SIG-M5 treated with dmso at 0.1 percent for 504 hours (cell line): ENCODE measurements at regions not wholly inside any gene's neighbourhood (a gene's known extent, or its start where the extent isn't known, plus 50 kb on each side); places are given as distances from the start of the nearest gene placed in this dataset.
"Not testable (repeated sequence)": the region's sequence is repeated elsewhere in the genome, so short reads cannot be mapped to it uniquely, and the experiment has no call there.

Experiments used
- DNase-seq: peaks from one replicate; lab custom pipeline; 2025; ENCODE audit not compliant: unreplicated experiment; lab: John Stamatoyannopoulos, UW

DNA sequence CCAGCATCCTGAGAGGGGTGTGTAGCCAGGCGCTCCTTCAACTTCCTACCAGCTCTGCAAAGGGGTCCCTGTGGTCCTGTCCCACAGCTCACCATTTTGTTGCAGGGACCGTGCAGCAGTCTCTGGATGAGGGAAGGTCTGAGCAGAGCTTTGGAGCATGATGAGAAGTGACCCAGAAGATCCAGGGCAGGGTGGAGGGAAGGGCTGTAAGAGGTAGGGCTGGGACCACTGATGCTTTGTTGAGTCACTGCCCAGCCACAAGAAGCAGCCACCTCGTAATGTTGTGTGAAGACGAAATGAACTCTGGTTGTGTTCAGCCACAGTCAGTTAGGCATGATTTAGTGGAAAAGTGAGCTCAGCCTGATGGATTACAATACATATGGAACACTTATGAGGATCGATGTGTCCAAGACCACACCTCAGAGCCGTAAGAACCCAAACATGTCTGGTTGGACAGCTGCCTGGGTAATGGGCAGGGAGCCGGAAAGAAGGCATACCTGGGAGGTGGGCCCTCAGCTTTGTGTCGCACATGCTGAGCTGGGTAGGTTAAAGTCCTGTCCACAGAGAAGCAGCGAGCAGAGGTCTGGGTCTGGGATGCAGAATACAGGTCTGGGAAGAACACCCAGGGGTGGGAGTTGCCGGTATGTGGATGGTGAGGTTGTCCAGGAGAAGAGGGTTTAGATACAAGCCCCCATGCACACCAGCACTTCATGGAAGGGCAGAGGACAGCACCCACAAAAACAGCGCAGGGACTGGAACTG is 250.1 kb downstream of the GADD45G start:
- no peak for DNase-seq

- DNase-seq, result not testable (repeated sequence)
These were observed 251.5 kb downstream of the GADD45G start for GRCh38 chr9:89856296-89856695.

DNA sequence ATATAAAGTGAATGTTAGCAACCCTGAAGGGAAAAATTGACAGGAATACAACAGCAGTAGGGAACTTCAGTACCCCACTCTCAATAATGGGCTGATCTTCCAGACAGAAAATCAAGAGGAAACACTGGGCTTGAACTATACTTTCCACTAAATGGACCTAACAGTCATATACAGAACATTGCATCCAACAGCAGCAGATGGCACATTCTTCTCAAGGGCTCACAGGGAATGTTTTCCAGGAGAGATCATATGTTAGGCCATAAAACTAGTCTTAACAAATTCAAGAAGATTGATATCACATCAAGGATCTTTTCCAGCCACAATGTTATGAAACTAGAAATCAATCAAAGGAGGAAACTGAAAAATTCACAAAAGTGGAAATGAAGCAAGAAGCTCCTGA is 252.1 kb downstream of the GADD45G start:
- DNase-seq, result not testable (repeated sequence)

- DNase-seq, result not testable (repeated sequence)
These were observed 255.0 kb downstream of the GADD45G start for GRCh38 chr9:89859842-89860241.

DNA sequence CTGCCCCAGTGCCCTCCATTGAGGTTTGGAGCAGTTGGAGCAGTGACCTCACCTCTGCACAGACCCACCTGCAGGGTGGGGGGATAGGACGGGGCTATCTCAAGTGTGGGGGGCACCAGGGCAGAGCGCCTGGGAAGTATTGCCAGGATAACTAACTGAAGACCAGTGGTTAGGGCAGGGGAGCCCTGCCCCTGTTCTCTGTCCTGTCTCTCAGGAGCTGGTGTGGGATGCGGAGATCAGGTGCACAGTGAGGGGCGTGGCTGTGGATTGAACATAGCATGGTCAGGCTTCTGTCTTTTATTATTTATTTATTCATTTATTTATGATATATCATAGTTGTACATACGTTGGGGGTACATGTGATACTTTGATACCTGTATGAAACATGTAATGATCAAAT is 256.6 kb downstream of the GADD45G start:
- not testable (repeated sequence) for DNase-seq

DNA sequence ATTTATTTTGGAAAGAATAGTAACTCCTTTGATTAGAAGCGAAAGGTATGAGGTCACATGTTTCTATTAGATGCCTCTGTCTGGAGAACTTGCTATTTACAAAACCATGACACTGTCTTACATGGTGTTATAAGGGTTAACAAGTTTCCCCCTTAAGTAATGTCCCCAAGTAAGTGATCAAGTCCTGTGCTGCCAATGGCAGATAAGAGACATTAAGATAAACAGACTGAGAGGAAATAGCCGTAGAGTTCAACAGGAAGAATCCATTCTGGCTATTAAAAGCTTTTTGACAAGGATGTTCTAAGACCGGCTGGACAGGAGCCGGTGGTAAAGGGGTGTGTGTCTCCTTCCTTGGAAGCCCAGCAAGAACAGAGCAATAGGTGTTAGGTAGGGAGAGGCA is 257.5 kb downstream of the GADD45G start:
- no peak for DNase-seq

DNA sequence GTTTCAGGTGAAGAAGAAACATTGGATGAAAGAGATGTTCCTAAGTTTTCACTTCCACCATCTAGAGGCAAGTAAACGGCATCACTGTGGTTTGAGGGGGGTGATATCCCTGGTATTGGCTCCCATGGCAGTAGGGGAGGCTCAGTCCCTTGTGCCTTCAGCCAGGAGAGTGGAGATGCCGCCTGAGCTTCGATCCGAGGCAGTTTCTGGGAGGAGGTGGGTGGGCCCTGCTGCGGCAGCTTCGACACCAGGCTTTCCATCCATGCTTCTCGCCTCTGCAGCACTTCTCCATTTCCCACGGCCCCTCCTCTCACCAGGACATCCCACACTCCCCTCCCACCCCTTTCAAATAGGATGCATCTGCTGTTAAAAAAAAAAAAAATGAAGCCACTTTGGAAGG is 258.3 kb downstream of the GADD45G start:
- no peak for DNase-seq

DNA sequence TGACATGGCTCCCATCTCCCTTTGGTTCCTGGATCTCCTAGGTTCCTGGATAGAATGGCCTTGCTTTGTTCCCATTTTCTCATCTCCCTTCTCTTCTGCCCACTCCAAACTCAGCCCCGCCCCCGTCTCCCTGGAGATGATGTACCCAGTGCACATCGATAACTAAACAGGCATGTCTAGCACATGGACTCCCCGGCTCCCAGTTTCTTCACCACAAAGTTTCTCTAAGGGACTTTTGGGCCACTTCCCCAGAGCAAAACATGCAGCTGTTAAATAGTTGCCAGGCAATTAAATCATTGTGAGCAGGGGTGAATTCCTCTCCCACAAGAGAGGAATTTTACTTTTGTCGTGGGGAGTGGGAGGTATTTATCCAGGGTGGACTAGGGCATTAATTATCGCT is 259.0 kb downstream of the GADD45G start:
- no peak for DNase-seq

- no peak for DNase-seq
These were observed 259.4 kb downstream of the GADD45G start for GRCh38 chr9:89864257-89864656.

GRCh38 chr9:89864731-89865130 is 259.9 kb downstream of the GADD45G start:
- DNase-seq, result no peak

DNA sequence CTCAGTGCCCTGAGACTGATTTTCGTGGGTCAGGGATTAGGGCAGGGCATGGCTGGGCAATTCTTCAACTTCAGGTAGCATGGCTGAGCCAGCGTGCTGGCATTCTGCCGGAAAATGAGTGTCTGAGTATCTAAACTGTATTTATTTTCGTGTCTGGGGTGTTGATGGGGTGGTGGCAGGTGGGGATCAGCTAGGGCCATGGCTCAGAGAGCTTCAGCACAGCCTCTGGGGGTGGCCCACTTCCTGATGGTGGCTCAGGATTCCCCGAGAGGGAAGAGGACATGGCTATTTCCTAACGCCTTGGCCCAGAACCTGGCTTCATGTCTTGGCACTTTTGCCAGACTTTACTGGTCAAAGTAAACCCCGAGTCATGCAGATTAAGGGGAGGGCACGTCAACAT is 260.5 kb downstream of the GADD45G start:
- no peak for DNase-seq

DNA sequence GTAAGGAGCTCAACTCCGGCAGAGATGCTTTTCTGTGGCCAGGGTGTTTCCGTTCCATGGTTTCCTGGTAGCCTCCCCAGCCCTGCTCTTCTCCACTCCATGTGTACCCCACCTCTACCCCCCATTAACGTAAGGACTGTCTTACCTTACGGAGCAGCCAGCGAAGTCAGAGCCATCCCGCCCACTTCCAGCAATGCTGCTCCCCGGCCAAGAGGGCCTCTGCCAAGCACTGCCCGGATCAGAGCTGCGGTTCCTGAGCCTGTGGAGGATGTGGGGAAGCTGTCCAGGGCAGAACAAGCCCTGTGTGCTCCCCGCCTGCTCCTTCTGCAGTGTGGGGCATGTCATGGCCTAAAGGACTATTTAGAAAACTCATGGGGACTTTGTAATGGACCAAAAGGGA is 261.2 kb downstream of the GADD45G start:
- DNase-seq, result no peak

DNA sequence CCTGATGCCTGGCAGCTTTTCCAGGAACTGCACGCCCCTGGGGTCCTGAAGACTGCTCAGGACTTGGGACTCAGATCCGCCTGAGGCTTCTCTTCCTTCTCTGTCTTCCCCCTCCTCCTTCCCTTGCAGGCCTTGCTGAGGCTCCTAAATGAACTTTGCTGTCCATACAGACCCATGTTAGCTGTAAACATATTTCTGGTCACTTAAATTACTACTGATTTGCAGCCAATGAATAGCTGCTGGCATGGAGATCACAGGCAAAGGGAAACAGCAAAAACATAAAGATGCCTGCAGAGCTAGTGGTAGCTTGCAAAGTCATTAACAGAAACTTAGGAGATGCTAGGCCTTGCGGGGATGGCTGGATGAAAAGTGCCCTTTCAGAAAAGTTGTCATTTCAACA is 261.9 kb downstream of the GADD45G start:
- no peak for DNase-seq

DNA sequence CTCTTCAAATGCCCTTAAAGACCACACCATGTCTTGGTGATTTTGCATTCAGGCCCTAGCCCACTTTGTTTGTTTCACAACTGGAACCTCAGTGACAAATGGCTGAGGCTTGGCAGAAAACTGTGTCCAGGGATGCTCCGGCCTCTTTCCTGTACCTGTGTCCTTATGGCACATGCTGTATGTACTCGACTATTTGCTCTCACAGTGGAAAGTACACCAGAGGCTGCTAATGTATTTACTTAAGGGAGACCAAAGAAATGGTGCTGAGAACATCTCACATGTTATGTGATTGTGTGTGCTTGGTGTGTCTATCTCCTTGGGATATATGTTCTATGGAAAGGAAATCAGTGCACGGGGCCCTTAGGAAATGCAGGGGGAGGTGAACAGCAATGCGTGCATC is 263.3 kb downstream of the GADD45G start:
- no peak for DNase-seq

- no peak for DNase-seq
These were observed 265.2 kb downstream of the GADD45G start for GRCh38 chr9:89869793-89870580.

DNA sequence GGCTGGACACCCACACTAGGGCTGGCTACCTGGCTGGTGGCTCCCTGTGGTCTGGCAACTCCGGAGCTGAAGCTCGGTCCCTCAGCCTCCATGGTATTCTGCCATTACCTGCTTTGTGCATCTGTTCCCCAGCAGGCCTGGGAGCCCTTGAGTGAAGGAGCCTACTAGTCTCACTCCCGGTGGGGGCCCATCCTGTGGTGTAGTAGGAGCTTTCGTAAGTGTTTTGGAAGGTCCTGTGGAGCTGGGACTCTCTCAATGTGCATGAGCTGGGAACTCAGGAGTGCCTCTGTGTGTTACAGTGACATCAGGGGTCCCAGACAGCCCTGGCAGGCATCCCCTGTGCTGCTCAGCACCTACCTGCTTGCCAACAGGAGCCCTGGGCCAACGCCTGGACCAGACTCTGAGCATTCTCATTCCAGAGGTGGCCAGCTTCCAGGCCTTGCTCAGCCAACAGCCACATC is 267.1 kb downstream of the GADD45G start:
- no peak for DNase-seq

GRCh38 chr9:89872426-89872912 is 267.7 kb downstream of the GADD45G start:
- no peak for DNase-seq

- DNase-seq, result no peak
These were observed 268.3 kb downstream of the GADD45G start for GRCh38 chr9:89872913-89873707.

GRCh38 chr9:89873801-89874200 is 269.0 kb downstream of the GADD45G start:
- no peak for DNase-seq

- no peak for DNase-seq
These were observed 269.8 kb downstream of the GADD45G start for GRCh38 chr9:89874351-89875321.
